IMR-90 (cell line): ENCODE measurements at regions not wholly inside any gene's neighbourhood (a gene's known extent, or its start where the extent isn't known, plus 50 kb on each side); places are given as distances from the start of the nearest gene placed in this dataset.
"Not testable (repeated sequence)": the region's sequence is repeated elsewhere in the genome, so short reads cannot be mapped to it uniquely, and the experiment has no call there.

Source experiments
- ATAC-seq: fragments of 200-7000 bp; cut with Tn5 transposase; 2 replicates; pipeline ENCODE4 v1.9.1; 2020; ENCODE audit warnings: low read depth, mild to moderate bottlenecking, moderate library complexity
- BruUV-seq: library from RNA; stranded (reverse); fragments of 400-500 nt; replicated peaks from 2 replicates; lab custom pipeline; 2021; lab: Mats Ljungman, UMichigan
- CTCF ChIA-PET: fragments of 300-600 bp; formaldehyde crosslinking; extraction: SDS; loops from one replicate; lab custom pipeline; 2021; ENCODE audit warnings: antibody characterized with exemption; lab: Yijun Ruan, JAX
- POLR2A ChIA-PET: fragments of 300-600 bp; sonication (Branson Sonifier 250); formaldehyde crosslinking; loops from one replicate; lab custom pipeline; 2022; ENCODE audit warnings: antibody characterized with exemption; ENCODE audit not compliant: unreplicated experiment; lab: Charles Lee
- DNase-seq: peaks from one replicate; pipeline ENCODE4 v3.0.0; 2013
- H2AFZ ChIP-seq: replicated peaks from 2 replicates; pipeline ENCODE3; 2013; ENCODE audit warnings: low read length, mild to moderate bottlenecking; ENCODE audit not compliant: poor library complexity
- H2AK5ac ChIP-seq: 2 replicates; pipeline ENCODE4 v1.6.1; 2013; ENCODE audit warnings: low read depth, low read length, inconsistent platforms
- H2AK9ac ChIP-seq: replicated peaks from 2 replicates; pipeline ENCODE3; 2013; ENCODE audit warnings: mild to moderate bottlenecking, low read depth, low read length, moderate library complexity; ENCODE audit not compliant: poor library complexity
- H2BK120ac ChIP-seq: 2 replicates; pipeline ENCODE4 v1.6.1; 2013; ENCODE audit warnings: low read depth, low read length, inconsistent platforms
- H2BK15ac ChIP-seq: 3 replicates; pipeline ENCODE4 v1.6.1; 2013; ENCODE audit warnings: low read depth, low read length, inconsistent platforms
- H2BK20ac ChIP-seq: 2 replicates; pipeline ENCODE4 v1.6.1; 2013; ENCODE audit warnings: low read depth, mild to moderate bottlenecking, inconsistent platforms, low read length, moderate library complexity
- H2BK5ac ChIP-seq: 2 replicates; pipeline ENCODE4 v1.6.1; 2013; ENCODE audit warnings: mild to moderate bottlenecking, low read depth, low read length, inconsistent platforms; ENCODE audit not compliant: poor library complexity, severe bottlenecking
- H3K14ac ChIP-seq: replicated peaks from 2 replicates; pipeline ENCODE4 v1.6.1; 2013; ENCODE audit warnings: low read depth, low read length, inconsistent platforms
- H3K18ac ChIP-seq: 2 replicates; pipeline ENCODE4 v1.6.1; 2013; ENCODE audit warnings: low read depth, low read length, control low read depth
- H3K23ac ChIP-seq: 2 replicates; pipeline ENCODE4 v1.6.1; 2013; ENCODE audit warnings: low read depth, low read length, inconsistent platforms
- H3K27ac ChIP-seq: 2 replicates; pipeline ENCODE4 v1.5.1; 2013; ENCODE audit warnings: mild to moderate bottlenecking, control low read depth, low read length; ENCODE audit not compliant: insufficient read depth
- H3K27me3 ChIP-seq: 2 replicates; pipeline ENCODE4 v1.6.1; 2013; ENCODE audit warnings: low read length; ENCODE audit not compliant: control insufficient read depth, insufficient read depth
- H3K36me3 ChIP-seq: 2 replicates; pipeline ENCODE4 v1.6.1; 2013; ENCODE audit warnings: low read length, mixed read lengths; ENCODE audit not compliant: control insufficient read depth, insufficient read depth
- H3K4ac ChIP-seq: 2 replicates; pipeline ENCODE4 v1.6.1; 2013; ENCODE audit warnings: low read depth, low read length, inconsistent platforms
- H3K4me1 ChIP-seq: 2 replicates; pipeline ENCODE4 v1.6.1; 2013; ENCODE audit warnings: low read length, mixed read lengths; ENCODE audit not compliant: control insufficient read depth, insufficient read depth
- H3K4me2 ChIP-seq: 2 replicates; pipeline ENCODE4 v1.6.1; 2013; ENCODE audit warnings: low read depth, mild to moderate bottlenecking, control low read depth, low read length, moderate library complexity
- H3K4me3 ChIP-seq: 2 replicates; pipeline ENCODE4 v1.5.1; 2013; ENCODE audit warnings: low read depth, mild to moderate bottlenecking, control low read depth, low read length, moderate library complexity; ENCODE audit not compliant: insufficient read depth
- H3K56ac ChIP-seq: 2 replicates; pipeline ENCODE4 v1.6.1; 2013; ENCODE audit warnings: low read length, inconsistent platforms; ENCODE audit not compliant: insufficient read depth; ENCODE audit errors: extremely low read depth
- H3K79me1 ChIP-seq, 2 experiments: 2 replicates each; pipeline ENCODE4 v1.6.1; 2013; ENCODE audit warnings: low read length in 2 of 2, inconsistent platforms in 1 of 2, low read depth in 1 of 2
- H3K9ac ChIP-seq: 2 replicates; pipeline ENCODE4 v1.6.1; 2013; ENCODE audit warnings: low read depth, low read length, control low read depth
- H3K9me1 ChIP-seq: 2 replicates; pipeline ENCODE4 v1.6.1; 2013; ENCODE audit warnings: low read length, inconsistent platforms; ENCODE audit not compliant: insufficient read depth
- H3K9me3 ChIP-seq: 2 replicates; pipeline ENCODE4 v1.6.1; 2013; ENCODE audit warnings: low read length; ENCODE audit not compliant: control insufficient read depth, insufficient read depth
- H4K20me1 ChIP-seq: 2 replicates; pipeline ENCODE4 v1.6.1; 2013; ENCODE audit warnings: low read length, inconsistent platforms; ENCODE audit not compliant: insufficient read depth
- H4K5ac ChIP-seq: 2 replicates; pipeline ENCODE4 v1.6.1; 2013; ENCODE audit warnings: mild to moderate bottlenecking, low read depth, low read length, control low read depth
- H4K8ac ChIP-seq, 2 experiments: 2 replicates each; pipeline ENCODE4 v1.6.1; 2013; ENCODE audit warnings: low read depth in 2 of 2, low read length in 2 of 2, control low read depth in 1 of 2, inconsistent platforms in 1 of 2
- H4K91ac ChIP-seq: 2 replicates; pipeline ENCODE4 v1.6.1; 2013; ENCODE audit warnings: low read depth, low read length, inconsistent platforms; ENCODE audit not compliant: insufficient read depth
- WGBS, 2 experiments: methylation state at CpG; one replicate each; pipeline versions ENCODE4 v1.1.5 to v1.1.7; 2013; ENCODE audit warnings: missing lambda C conversion rate in 2 of 2; ENCODE audit not compliant: insufficient read length in 1 of 2; ENCODE audit errors: extremely low coverage in 2 of 2; 5-methylcytosine and 5-hydroxymethylcytosine counted together
- dilution Hi-C: fragments of 300-500 bp; cut with HindIII; formaldehyde crosslinking; loops from one replicate; pipeline ENCODE4 v1.14.3; 2018; ENCODE audit warnings: low sequenced_read_pairs; ENCODE audit not compliant: unreplicated experiment
- in situ Hi-C: fragments of 300-500 bp; cut with MboI; formaldehyde crosslinking; loops from 3 replicates; pipeline ENCODE4 v1.14.3; 2019; ENCODE audit warnings: low sequenced_read_pairs, inconsistent platforms, mixed read lengths
- intact Hi-C: fragments of 100-400 bp; cut with micrococcal nuclease; formaldehyde crosslinking; loops from 2 replicates; pipeline ENCODE4 v1.10.0; 2022

- in situ Hi-C loops, result loop anchor here (25.0 kb wide), 1 partner anchor 410 kb away; no protein-coding TSS in a partner anchor
- dilution Hi-C loops, H3K9me3 ChIP-seq, intact Hi-C loops, H3K4me3 ChIP-seq, H2AK9ac ChIP-seq, H4K91ac ChIP-seq, H3K27ac ChIP-seq, H2BK5ac ChIP-seq, H2BK20ac ChIP-seq, H3K23ac ChIP-seq, H2AFZ ChIP-seq, DNase-seq, H3K4ac ChIP-seq, POLR2A ChIA-PET, H4K5ac ChIP-seq, H4K20me1 ChIP-seq, H3K4me1 ChIP-seq, H3K18ac ChIP-seq, ATAC-seq, H2BK120ac ChIP-seq, H3K9me1 ChIP-seq, H3K9ac ChIP-seq, H3K27me3 ChIP-seq, H3K36me3 ChIP-seq, H3K14ac ChIP-seq, H3K56ac ChIP-seq, H2AK5ac ChIP-seq, H2BK15ac ChIP-seq, BruUV-seq, H4K8ac ChIP-seq, H3K4me2 ChIP-seq, CTCF ChIA-PET, H3K79me1 ChIP-seq: not testable (repeated sequence)
- WGBS, 2 experiments, result no CpG with 5 or more reads among the region's 3 CpGs
Measured at GRCh38 chr2:131822237-131822721, 294.6 kb downstream of the CCDC74A start.

GRCh38 chr2:131823058-131823457, 295.4 kb downstream of the CCDC74A start:
- H3K4ac ChIP-seq, dilution Hi-C loops, H2BK120ac ChIP-seq, H3K56ac ChIP-seq, ATAC-seq, H3K79me1 ChIP-seq, H3K4me3 ChIP-seq, H3K23ac ChIP-seq, H3K27ac ChIP-seq, H2BK5ac ChIP-seq, H3K4me1 ChIP-seq, H2AK5ac ChIP-seq, H2AFZ ChIP-seq, H4K20me1 ChIP-seq, CTCF ChIA-PET, H3K14ac ChIP-seq, H3K36me3 ChIP-seq, H3K18ac ChIP-seq, H2BK15ac ChIP-seq, H3K9me3 ChIP-seq, H2AK9ac ChIP-seq, H3K4me2 ChIP-seq, intact Hi-C loops, H2BK20ac ChIP-seq, H3K9me1 ChIP-seq, BruUV-seq, DNase-seq, H4K8ac ChIP-seq, H4K5ac ChIP-seq, H3K9ac ChIP-seq, H3K27me3 ChIP-seq, H4K91ac ChIP-seq, POLR2A ChIA-PET: not testable (repeated sequence)
- in situ Hi-C loops, result loop anchor here (25.0 kb wide), 1 partner anchor 411 kb away; no protein-coding TSS in a partner anchor
- no CpG with 5 or more reads among the region's 2 CpGs for WGBS, 2 experiments
